Progenitor cell of endocrine pancreas (in vitro differentiated cells): ENCODE measurements at regions not wholly inside any gene's neighbourhood (a gene's known extent, or its start where the extent isn't known, plus 50 kb on each side); places are given as distances from the start of the nearest gene placed in this dataset.

Experiments
- DNase-seq: peaks from one replicate; pipeline ENCODE4 v3.0.0; 2021; ENCODE audit warnings: low spot score; ENCODE audit not compliant: unreplicated experiment
- H3K27ac Mint-ChIP-seq: 2 replicates; pipeline ENCODE4 v1.8.0; 2021; ENCODE audit warnings: mild to moderate bottlenecking, moderate library complexity, mixed read lengths
- H3K27me3 Mint-ChIP-seq: 2 replicates; pipeline ENCODE4 v1.8.0; 2021; ENCODE audit warnings: mixed read lengths
- H3K36me3 Mint-ChIP-seq: 2 replicates; pipeline ENCODE4 v1.8.0; 2022; ENCODE audit warnings: mixed read lengths; ENCODE audit not compliant: insufficient read depth
- H3K4me1 Mint-ChIP-seq: 2 replicates; pipeline ENCODE4 v1.8.0; 2021; ENCODE audit warnings: low read depth, mixed read lengths
- H3K4me3 Mint-ChIP-seq: 2 replicates; pipeline ENCODE4 v1.8.0; 2021; ENCODE audit warnings: low read depth, mild to moderate bottlenecking, moderate library complexity, mixed read lengths
- H3K9me3 Mint-ChIP-seq: 2 replicates; pipeline ENCODE4 v1.8.0; 2021; ENCODE audit warnings: low read depth, mixed read lengths
- TF ChIP-seq, protein P1 (sequence below): fragments of 200-600 bp; sonication (generic); IDR thresholded peaks from one replicate; pipeline ENCODE4 v1.5.0; 2021; ENCODE audit warnings: antibody characterized with exemption, mild to moderate bottlenecking; ENCODE audit not compliant: unreplicated experiment

DNA sequence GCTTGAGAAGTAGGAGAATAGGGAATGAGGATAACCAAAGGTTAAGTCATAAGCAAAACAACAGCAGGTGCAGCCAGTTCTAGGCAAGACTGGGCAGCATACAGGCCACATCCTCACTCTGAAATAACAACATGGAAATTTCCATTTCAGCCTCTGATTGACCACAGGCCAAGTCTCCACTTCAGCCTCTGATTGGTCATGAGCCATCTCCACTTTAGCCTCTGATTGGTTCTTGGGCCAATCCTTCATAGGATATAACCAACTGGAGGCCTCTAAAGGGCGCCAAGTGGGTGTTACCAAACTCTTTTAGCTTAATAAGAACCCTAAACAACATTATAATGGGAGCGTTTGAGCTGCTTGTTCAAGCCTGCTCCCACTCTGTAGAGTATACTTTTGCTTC lies 512.0 kb downstream of the NPIPA7 start:
- no peaks in the 10 kb centered on the region for H3K36me3 Mint-ChIP-seq
- peaks cover 3% of the 10 kb centered on the region for H3K27me3 Mint-ChIP-seq
- no peaks in the 10 kb centered on the region for H3K4me1 Mint-ChIP-seq
- no peaks in the 10 kb centered on the region for H3K9me3 Mint-ChIP-seq
- DNase-seq, result no peak
- TF ChIP-seq, protein P1, sequence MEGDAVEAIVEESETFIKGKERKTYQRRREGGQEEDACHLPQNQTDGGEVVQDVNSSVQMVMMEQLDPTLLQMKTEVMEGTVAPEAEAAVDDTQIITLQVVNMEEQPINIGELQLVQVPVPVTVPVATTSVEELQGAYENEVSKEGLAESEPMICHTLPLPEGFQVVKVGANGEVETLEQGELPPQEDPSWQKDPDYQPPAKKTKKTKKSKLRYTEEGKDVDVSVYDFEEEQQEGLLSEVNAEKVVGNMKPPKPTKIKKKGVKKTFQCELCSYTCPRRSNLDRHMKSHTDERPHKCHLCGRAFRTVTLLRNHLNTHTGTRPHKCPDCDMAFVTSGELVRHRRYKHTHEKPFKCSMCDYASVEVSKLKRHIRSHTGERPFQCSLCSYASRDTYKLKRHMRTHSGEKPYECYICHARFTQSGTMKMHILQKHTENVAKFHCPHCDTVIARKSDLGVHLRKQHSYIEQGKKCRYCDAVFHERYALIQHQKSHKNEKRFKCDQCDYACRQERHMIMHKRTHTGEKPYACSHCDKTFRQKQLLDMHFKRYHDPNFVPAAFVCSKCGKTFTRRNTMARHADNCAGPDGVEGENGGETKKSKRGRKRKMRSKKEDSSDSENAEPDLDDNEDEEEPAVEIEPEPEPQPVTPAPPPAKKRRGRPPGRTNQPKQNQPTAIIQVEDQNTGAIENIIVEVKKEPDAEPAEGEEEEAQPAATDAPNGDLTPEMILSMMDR, result no peak
- no peak overlapping the region for H3K27ac Mint-ChIP-seq
- no peak overlapping the region for H3K4me3 Mint-ChIP-seq

DNA sequence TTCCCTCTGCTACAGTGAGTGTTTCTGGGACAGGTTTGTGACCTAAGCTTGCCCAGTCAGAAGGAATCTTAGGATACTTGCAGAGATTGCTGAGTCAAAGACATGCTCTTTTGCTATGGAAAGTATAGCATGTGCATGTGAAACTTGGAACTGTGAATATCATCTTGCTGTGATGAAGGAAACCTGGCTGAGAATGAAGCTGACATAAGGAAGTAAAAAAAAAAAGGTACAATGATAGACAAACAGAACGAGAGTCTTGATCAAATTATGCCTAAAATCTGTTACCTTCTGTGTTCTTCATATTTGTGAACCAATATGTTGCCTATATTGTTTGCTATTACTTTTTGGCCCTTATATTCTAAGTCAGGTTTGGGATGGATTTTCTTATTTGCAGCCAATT lies 525.7 kb downstream of the NPIPA7 start:
- TF ChIP-seq, protein P1, result no peak
- no peak overlapping the region for H3K27ac Mint-ChIP-seq
- no peak overlapping the region for H3K4me3 Mint-ChIP-seq

DNA sequence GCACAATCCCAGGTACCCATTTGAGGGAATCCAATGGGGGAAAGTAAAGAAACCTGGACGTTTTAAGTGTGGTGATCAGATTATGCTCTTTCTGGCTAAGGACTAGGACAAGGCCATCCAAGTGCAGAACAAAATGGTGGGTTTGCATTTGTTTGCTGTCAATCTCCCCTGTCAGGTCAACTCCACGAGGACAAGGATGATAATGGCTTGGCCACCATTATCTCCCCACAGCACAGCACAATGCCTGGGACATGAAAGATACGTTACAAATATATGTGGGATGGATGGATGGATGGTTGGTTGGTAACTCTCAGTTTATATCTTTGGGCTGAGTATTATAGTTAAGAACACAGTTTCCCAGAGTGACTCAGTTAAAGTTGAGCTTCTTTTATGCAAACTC lies 526.9 kb downstream of the NPIPA7 start:
- TF ChIP-seq, protein P1, result no peak
- Mint-ChIP-seq H3K9me3 (peaks cover 7% of the 10 kb centered on the region), H3K27me3 (no peaks in the 10 kb centered on the region), H3K27ac (no peak overlapping the region), H3K4me3 (no peak overlapping the region), H3K36me3 (no peaks in the 10 kb centered on the region), H3K4me1 (peaks cover 9% of the 10 kb centered on the region)
- DNase-seq, result no peak

More for the DNA sequence above, 525.7 kb downstream of the NPIPA7 start:
- peaks cover 9% of the 10 kb centered on the region for H3K4me1 Mint-ChIP-seq
- no peak for DNase-seq
- peaks cover 18% of the 10 kb centered on the region for H3K9me3 Mint-ChIP-seq
- H3K36me3 Mint-ChIP-seq, result no peaks in the 10 kb centered on the region
- H3K27me3 Mint-ChIP-seq, result no peaks in the 10 kb centered on the region

DNA sequence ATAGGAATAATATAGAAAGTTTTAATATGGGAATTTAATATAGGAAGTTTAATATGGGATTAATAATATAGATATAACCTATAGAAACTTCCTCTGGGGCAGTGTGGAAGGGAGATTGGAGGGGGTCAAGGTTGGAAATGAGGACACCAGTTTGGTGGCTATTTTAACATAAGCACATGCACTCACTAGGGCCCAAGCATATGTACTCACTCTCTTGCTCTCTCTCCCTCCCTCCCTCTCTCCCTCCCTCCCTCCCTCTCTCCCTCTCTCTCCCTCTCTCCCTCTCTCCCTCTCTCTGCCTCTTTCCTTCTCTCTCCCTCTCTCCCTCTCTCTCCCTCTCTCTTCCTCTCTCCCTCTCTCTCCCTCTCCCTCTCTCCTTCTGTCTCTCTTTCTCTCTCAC lies 528.1 kb downstream of the NPIPA7 start:
- peaks cover 13% of the 10 kb centered on the region for H3K9me3 Mint-ChIP-seq
- H3K27me3 Mint-ChIP-seq, result no peaks in the 10 kb centered on the region
- H3K27ac Mint-ChIP-seq, result no peak overlapping the region
- no peak overlapping the region for H3K4me3 Mint-ChIP-seq
- TF ChIP-seq, protein P1, result no peak
- peaks cover 9% of the 10 kb centered on the region for H3K4me1 Mint-ChIP-seq
- peaks cover under 1% of the 10 kb centered on the region for H3K36me3 Mint-ChIP-seq
- DNase-seq, result no peak

DNA sequence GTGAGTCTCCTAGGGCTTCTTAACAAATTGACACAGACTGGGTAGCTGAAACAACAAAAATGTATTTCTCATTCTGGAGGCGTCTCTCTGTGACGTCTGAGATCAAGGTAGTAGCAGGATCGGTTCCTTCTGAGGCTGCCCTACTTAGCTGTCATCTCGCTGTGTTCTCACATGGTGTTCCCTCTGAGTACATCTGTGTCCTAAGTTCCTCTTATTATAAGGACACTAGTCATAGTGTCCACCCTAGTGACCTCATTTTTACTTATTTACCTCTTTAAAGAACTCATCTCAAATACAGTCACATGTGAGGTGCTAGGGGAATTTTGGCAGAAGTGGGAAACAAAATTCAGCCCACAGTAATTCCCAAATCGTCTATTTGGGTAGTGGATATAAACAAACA lies 529.1 kb downstream of the NPIPA7 start:
- H3K36me3 Mint-ChIP-seq, result peaks cover 1% of the 10 kb centered on the region
- DNase-seq, result no peak
- peaks cover 9% of the 10 kb centered on the region for H3K4me1 Mint-ChIP-seq

More for the DNA sequence above, 529.1 kb downstream of the NPIPA7 start:
- Mint-ChIP-seq H3K4me3 (no peak overlapping the region), H3K27me3 (no peaks in the 10 kb centered on the region), H3K9me3 (peaks cover 16% of the 10 kb centered on the region), H3K27ac (no peak overlapping the region)
- TF ChIP-seq, protein P1, result no peak
